HG03575 (cell line): ENCODE measurements at regions not wholly inside any gene's neighbourhood (a gene's known extent, or its start where the extent isn't known, plus 50 kb on each side); places are given as distances from the start of the nearest gene placed in this dataset.

Experiments
- ATAC-seq: cut with Tn5 transposase; IDR thresholded peaks from one replicate; pipeline ENCODE4 v1.9.1; 2021; ENCODE audit not compliant: unreplicated experiment, insufficient number of reproducible peaks, low FRiP score; ENCODE audit errors: extremely low read depth

DNA sequence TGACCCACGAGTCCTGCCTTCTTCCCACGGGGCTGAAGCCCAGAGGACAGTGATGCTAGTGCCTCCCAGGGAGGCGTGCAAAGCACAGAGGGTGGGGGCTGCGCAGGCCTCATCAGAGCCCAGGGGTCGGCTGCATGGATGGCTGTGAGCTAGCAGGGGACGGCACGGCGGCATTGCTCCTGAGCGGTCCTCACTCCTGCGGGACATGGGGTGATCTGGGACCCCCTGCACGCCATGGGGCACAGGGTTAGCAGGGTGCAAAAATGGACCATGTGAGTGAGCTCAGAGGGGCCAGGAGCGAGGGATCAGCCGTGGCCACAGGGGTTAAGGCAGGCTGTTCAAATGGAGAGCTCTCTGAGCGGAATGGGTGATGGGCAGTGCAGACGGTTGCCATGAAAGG, 138.3 kb downstream of the SNX19 start:
- no peak for ATAC-seq

DNA sequence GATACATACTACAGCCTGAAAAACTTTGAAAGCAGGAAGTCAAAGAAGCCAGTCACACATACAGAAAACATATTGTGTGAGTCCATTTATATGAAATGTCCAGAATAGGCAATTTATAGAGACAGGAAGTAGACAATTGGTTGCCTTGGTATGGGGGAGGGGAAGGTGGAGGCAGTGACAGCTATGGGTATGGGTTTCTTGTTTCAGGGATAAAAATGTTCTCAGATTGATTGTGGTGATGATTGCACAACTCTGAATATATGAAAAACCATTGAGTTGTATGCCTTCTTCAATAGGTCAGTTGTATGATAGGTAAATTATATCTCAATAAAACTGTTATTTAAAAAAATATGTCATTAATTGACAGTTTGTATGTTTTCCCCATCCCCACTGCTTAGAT, 137.6 kb downstream of the SNX19 start:
- no peak for ATAC-seq

DNA sequence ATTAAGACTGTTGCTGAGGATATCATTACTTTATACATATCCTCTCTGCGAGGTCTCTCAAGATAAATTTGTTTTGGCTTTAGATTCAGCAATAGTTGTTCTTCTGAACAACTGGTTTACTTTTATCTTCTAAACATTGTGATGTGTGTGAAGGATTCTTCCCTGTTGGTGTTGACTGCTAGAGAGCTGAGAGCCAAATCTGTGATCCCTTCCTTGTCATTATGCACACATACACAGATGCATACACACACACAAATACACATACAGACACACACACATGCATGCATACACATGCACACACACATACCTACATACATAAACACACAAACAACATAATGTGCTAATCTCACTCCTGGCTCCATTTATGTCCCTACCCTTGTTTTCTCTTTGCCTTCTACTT, 137.0 kb downstream of the SNX19 start:
- no peak for ATAC-seq

DNA sequence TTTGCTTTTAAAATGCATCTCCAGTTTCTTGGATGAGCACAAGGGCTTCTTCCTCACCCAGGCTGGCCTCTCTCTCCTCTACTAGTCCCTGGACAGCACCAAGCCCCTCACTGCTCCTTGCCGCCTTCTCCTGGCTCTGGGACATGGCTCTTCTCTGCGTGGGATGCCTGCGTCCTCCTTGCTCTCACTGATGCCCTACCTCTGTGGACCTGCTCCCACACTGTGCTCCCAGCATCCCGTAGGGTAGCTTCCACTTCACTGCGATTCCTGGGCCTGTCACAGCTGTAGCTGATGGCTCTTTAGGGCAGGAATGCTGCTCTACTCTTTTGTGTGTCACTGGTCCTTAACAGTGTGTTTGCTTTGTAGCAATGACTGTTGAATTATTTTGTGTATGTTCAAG, 136.3 kb downstream of the SNX19 start:
- no peak for ATAC-seq

DNA sequence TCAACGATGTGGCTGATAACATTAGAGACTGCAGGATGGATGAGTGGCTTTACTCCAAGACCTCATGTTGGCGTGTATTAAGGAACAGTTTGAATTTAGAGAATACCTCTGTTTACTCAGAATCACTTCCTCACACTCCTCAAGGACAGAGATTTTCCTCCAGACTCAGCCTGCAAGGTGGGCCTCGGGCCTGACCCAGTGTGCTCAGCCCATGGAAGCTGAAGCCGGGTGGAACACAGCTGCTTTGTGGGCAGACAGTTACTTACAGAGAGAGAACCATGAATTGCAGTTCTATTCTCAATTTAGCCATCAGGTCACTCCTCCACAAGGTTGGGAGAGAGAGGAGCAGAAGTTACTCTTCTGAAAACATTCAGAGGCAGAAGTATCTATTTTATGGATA, 135.8 kb downstream of the SNX19 start:
- no peak for ATAC-seq

DNA sequence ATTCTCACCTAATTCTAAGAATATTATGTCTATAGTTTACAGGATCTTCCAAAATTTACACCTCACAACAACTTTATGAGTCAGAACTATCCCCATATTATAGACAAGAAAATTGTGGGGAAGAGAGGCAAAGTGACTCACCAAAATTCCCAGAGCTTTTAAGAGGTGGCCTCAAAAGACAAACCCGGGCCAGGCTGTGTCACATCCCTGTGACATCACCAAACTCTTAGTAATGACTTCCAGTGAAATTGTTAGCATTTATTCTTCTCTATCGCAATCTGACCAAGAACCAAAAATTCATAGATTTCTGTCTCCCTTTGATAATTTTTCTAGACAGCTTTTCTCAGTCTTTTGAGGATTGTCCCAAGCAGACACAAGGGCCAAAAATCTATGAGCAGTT, 134.3 kb downstream of the SNX19 start:
- ATAC-seq = no peak

DNA sequence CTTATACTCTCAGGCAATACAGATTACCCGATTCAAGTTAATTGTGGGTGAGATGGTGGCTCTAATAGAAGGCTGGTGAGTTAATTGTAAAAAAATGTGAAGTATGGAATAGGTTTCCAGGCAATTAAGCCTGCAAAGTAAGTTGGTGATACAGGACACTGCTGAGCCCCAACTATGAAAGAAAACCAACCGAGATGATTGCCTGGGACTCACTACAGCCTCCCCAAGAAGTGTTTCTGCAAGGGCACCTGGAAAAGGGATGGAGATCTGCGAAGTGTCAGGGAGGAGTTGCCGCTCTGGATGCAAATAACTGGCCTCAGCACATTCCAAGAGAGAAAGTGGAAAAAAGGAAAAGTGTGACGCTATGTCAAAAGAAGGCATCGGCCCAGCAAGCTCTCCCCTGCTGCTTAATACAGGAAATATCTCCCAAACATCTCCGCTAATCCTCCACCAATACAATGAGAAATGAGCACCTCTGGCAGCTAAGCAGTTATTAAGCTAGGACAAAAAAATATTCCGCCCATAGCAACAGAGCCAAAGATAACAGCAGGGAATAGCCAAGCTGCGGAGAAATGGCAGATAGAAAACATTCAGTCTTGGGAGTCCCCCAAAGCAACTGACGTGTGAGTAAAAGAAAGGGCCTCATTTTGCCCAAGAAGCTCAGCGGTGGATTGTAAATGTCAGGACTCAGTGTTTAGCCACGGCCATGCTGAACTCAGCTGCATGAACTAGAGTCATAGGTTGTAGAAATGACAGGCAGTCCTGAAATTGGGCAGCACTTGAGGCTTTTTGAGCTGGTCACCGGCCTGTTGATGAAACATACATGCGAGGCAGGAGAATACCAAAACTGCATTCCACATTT, 133.7 kb downstream of the SNX19 start:
- no peak for ATAC-seq

DNA sequence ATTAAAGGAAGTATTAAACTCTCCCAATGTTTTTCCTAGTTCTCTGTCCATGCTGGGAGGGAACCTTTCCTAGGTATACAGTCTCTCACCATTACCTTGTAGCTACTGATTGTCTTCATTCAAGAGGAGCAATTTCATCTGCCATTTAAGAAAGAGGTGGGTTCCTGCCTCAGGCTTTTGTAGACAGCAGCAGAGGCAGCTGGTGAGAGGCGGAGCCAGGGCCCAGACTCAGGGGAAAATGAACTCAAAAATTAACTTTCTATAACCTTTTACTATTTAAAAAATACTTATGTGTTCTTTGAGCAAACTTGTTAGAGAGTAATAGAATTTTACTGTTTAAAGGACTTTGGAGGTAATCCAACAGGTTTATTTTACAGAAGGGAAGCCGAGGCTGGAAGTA, 133.0 kb downstream of the SNX19 start:
- no peak for ATAC-seq

DNA sequence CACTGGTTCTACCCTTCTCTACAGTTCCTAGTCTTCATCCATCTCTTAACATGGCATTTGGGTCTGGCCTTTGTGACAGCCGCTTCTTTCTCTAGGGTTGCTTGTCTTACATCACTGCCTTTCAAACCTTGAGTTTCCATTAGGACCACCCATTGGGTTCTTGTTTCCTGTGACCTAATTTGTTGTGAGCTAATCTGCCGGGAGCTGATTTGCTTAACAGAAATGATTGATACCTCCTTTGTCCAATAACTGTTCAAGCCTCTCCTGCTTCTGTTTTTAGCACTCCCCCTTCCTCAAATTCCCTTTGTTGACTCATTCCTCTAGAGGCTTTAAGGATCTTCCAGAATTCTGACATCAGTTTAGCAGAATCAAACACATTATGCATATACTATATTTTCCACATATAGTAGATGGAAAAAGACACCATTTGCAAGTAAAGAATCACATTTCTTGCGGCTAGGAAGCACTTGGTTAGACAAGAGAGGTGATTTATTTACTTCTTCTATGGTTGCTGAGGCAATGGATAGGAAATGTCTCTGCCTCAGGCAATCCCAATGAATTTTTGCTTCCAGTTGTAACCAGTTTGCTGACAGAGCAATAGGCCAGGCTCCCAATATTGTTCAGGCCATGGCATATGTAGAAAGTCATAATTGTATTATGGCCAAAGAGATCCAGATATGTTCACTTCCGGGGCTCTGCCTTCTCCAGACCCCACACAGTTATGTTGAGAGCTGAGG, 130.7 kb downstream of the SNX19 start:
- no peak for ATAC-seq

DNA sequence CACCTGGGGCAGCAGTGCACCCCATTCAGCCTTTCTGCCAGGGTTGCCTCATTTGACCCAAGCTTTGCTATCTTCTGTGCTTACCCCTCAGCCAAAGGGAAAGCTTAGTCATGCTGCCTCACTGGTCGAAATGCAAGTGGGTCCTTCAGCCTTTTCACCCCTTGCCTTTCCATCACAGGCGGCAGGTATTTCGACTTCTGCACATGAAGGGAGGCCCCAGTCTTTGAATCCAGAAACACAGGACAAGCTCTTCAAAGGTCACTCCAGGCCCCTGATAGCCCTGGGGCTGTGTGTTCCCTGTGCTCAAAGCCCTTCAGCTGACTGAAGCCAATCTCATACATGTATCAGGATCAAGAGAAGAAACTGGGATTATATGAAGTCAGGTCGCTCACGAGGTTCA, 129.7 kb downstream of the SNX19 start:
- no peak for ATAC-seq

DNA sequence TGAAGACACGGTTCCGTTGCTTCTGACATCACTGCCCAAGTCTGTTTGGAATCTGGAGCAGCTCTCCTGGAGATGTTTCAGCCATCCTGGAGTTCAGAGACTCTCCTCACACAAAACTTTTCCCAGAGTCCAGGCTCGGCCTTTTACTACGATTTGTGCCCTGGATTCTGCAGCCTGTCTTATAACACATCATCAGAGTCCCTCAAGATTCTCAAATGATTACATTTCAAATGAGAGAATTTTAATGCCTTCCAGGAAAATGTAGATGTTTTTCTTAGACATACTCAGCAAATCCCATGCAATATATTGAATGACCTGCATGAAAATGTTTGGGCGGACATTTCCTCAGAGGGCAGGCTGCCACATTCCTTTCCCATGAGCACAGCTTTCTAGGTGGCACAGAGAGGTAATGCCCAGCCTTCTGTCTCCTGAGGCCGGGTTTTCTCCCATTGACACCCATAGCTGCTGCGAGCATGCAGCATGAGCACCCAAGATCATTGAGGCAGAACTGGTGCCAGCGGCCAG, 129.1 kb downstream of the SNX19 start:
- no peak for ATAC-seq

DNA sequence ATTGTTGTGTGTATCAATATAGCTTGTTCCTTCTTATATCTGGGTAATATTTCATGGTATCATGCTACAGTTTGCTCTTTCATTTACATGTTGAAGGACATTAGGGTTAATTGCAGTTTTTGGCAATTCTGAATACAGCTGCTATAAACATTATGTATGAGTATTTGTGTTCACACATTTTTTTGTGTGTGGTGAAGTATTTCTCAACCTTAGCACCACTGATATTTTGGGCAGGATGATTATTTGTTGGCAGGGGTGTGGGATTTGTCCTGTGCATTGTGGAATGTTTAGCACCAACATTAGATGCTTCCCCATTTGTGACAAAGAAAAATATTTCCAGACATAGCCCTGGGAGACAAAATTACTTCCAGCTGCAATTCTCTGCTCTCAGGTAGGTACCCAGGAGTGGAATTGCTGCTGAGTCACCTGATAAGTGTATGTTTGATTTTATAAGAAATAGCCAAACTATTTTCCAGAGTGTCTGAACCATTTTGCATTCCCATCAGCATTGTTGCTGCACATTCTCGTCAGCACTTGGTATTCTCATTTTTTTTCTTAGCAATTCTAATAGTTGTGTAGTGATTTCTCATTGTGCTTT, 128.2 kb downstream of the SNX19 start:
- ATAC-seq = no peak

DNA sequence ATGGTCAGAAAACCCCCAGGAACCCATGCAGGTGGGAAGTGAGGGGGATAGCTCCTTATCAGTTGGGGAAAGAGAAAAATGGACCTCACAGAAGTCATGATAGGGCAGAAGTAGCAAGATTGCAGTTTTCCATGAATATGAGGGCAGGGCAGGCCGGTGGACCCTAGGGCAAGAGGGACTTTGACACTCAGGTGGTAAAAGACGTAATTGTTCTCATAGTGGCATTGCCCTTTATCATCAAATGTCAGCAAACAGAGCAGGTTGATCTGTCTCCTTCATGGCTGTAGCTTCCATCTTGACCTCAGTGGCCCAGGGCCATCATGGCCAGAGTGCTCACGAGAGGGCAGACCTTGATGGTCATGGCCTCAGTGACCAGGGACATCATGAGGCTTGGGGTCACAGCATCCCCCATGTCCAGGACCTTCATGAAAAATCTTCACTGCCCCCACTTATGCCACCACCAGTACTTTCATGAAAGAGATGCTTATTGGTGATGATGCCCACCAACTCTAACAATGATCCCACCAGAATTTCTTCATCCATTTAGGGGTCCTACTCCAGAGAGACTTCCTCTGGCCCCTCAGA, 127.1 kb downstream of the SNX19 start:
- ATAC-seq = no peak

DNA sequence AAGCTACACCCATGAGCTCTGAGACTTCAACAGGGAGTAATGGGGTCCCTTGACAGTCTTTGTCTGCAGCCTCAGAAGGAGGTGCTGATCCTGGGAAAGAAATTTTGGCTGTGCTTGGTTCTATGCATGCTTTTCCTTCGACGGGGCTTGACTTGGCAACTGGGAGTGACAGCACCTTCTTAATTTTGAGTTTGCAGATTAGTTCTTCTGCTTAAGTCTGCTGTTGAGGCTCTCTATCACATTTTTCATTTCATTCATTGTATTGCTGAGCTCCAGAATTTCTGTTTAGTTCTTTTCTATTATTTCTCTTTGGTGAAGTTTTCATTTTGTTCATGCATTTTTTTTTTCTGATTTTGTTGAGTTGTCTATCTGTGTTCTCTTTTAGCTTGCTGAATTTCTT, 125.6 kb downstream of the SNX19 start:
- ATAC-seq = no peak

DNA sequence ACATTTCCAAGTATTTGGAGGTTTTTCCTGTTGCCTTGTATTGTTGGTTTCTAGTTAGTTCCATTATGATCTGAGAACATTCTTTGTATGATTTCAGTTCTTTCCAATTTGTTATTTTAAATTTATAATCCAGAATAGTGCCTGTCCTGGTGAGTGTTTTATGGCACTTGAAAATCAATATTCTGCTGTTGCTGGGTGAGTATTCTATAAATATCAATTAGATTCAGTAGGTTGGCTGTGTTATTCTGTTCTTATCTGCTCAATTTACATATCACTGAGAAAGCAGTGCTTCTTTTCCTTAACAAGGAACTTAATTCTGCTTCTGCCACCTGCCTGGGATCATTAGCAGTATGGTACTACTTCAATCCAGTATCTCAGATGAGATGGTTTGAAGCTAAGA, 123.5 kb downstream of the SNX19 start:
- ATAC-seq = no peak

DNA sequence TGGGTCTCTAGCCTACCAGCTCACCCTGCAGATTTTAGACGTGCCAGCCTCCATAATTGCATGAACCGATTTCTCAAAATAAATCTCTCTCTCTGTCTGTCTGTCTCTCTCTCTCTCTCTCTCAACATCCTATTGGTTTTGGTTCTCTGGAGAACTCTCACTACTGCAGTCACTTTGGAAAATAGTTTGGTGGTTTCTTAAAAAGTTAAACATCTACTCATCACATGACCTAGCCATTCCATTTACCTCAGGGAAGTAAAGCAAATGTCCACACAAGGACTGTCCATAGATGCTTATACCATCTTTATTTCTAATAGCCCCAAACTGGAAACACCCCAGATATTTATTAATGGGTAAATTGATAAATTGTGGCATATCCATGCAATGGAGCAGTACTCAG, 119.5 kb downstream of the SNX19 start:
- ATAC-seq = no peak

DNA sequence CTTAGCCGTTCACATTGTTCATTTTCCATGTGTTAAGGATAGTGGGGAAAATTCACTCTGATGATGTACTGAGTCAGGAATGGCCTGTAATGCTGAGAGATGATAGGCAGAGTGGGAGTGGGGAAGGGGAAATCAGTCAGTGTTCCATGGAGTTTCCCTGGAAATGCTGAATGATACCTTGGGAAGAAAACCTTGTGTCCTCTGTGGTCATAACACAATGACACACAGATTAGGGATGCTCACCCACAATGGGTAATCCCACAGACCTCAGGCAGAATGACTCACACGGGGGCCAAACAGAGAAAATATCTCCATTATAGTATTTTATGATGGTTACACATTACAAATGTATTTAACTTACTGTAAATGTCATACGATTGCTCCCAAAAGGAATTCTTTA, 118.0 kb downstream of the SNX19 start:
- ATAC-seq = no peak

DNA sequence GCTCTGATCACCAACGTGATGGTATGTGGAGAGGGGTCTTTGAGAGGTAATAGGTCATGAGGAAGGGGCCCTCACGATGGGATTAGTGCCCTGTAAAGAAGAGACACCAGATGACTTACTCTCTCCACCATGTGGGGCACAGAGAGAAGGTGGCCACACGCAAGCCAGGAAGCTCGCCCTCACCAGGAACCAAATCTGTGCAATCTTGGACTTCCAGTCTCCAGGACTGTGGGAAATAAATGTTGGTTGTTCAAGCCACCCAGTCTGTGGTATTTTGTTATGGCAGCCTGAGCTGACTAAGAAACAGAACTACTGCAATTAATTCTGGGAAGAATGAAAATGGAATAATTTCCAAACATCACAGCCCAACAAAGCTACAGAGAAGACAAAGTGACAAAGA, 117.5 kb downstream of the SNX19 start:
- ATAC-seq = no peak

DNA sequence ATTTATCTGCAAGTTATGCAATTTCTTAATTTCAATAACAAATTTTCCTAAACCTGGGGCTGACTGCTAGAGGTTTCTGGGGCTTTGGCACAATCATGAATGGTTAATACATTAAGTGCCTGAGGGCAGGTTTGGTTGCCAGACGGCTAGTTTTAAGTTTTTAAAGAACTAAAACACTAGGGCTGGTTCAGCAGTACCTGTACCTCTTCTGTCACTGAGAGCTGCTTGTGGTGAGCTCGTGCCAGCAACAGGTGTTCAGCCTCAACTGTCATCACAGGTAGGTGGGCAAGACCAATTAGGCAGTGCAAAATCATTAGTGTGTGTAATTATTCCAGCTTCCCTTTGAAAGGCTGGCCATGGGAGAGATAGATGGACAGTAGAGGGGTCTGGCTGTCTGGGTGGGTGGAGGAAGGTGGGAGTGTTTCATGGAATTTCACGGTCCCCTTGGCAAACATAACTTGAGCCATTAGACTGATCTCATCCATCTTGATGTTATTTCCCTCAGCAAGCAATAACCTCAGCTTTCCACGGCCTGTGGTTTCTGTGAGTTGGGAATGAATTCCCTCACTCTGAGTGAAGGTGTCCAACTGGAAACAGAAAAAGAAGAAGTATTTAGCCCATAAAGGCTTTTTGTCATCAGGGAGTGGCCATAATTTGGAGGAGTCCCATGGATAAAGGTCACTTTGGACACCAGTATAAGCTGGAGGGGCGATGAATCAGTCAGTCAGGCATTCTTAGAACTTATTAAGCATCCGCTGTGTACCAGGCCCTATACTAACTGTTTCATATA, 114.8 kb downstream of the SNX19 start:
- ATAC-seq = no peak
